Fibroblast of skin of left biceps (primary cell): ENCODE measurements at regions not wholly inside any gene's neighbourhood (a gene's known extent, or its start where the extent isn't known, plus 50 kb on each side); places are given as distances from the start of the nearest gene placed in this dataset.

Experiments
- DNase-seq, 2 experiments: peaks; one replicate each; pipeline ENCODE4 v3.0.0-alpha.2; 2013; ENCODE audit warnings: low read depth in 2 of 2

DNA sequence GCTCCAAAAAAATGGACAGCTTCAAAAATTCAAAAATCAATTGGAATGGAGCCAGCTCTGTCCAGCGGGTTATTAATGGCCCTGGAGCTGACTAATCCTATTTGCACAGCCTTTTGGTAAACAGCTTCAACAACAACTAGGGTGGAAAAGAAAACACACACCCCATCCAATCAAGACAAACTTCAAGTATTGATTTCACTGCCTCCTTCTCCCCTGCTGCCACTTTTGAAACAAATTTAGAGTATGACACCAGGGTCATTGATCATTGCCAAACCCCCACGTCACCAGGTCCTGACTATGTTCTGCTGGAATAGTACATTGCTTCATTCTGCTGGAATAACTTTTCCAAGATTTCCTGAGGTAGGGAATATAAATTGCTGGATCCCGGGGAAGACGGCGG is 56.8 kb upstream of the GTF3A start:
- no peak for DNase-seq

DNA sequence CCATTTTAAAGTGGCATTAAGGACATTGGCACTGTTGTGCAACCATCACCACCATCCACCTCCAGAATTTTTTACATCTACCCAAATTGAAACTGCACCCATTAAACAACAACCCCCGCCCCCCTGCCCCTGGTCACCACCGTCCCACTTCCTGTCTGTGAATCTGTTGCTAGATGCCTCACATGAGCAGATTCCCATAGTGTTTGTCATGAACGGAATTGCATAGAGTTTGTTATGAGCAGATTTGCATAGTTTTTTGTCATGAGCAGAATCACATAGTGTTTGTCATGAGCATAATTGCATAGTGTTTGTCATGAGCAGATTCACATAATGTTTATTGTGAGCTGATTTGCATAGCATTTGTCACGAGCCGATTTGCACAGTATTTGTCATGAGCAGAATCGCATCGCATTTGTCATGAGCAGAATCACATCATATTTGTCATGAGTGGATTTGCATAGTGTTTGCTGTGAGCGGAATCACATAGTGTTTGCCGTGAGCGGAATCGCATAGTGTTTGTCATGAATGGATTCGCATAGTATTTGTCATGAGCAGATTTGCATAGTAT is 54.0 kb upstream of the GTF3A start:
- DNase-seq, result no peak

DNA sequence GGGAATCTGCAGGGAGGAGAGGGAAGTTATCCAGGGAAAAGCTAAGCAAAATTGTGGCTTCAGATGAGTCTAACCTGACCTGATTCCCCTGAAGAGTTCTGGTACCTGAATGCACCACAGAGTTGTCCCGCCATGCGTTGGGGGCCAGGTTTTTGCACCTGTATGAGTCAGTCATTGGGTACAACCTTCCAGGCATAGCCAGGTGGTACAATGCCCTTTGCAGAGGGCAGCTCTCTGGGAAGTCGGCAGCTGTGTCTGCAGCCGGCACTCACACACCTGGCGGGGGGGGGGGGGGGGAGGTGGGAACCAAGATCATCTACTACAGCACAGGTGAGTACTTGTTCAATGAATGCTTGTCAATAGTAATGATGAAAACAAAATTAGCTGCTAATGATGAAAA is 52.5 kb upstream of the GTF3A start:
- DNase-seq, result no peak

DNA sequence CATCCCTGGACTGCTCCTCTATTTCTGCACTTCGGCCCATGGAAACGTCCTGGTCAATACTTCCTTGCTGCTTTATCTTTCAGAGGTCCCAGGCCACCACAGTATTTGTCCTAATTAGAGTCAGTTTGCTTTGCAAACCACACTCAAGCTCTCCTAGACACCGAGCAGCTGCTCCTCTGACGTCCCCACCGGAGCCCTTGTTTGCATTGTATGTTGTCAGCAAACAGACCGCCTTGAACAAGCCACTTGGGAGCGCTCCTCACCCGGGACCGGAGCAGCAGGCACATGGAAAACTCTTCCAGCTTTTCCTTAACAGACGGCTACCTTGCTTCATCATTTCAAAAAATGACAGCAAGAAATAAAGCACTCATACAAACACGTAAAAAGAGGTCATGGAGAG is 51.5 kb upstream of the GTF3A start:
- no peak for DNase-seq

DNA sequence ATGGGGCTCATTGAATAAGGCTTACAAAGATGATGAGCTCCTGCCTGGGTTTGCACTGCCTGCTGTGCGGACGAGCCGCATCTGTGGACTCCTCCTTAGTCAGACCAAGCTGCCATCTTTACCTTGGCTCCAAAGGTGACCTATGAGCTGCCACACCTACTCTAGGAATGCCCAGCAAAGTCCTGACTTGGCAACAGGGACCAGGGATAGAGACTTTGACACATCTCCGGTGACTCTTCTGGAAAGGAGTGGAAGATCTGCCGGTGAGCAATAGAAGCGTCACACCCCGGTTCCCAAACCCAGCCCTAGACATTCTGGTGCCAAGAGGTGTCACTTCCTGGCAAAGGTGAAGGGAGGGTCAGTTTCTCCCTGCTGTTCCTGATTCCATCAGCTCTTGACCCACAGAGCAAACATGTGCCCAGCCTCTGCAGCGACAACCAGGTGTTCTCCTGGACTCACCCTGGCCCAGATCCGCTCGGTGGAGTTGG is 50.2 kb upstream of the GTF3A start:
- DNase-seq, result no peak
